Amniotic stem cell (primary cell): ENCODE measurements at regions not wholly inside any gene's neighbourhood (a gene's known extent, or its start where the extent isn't known, plus 50 kb on each side); places are given as distances from the start of the nearest gene placed in this dataset.
"Not testable (repeated sequence)": the region's sequence is repeated elsewhere in the genome, so short reads cannot be mapped to it uniquely, and the experiment has no call there.

ENCODE experiments used
- DNase-seq: peaks from one replicate; lab custom pipeline; 2025; lab: John Stamatoyannopoulos, UW

GRCh38 chr2:17255071-17255470 lies 263.2 kb downstream of the RAD51AP2 start:
- DNase-seq, result no peak

GRCh38 chr2:17254421-17254820 lies 263.8 kb downstream of the RAD51AP2 start:
- no peak for DNase-seq

- no peak for DNase-seq
Measured at GRCh38 chr2:17252258-17252657, 266.0 kb downstream of the RAD51AP2 start.

- DNase-seq, result no peak
Measured at GRCh38 chr2:17251171-17251570, 267.1 kb downstream of the RAD51AP2 start.

GRCh38 chr2:17249249-17249648 lies 269.0 kb downstream of the RAD51AP2 start:
- DNase-seq, result no peak

- DNase-seq, result no peak
Measured at GRCh38 chr2:17245906-17246305, 272.3 kb downstream of the RAD51AP2 start.

GRCh38 chr2:17242813-17243485 lies 275.3 kb downstream of the RAD51AP2 start:
- no peak for DNase-seq

DNA sequence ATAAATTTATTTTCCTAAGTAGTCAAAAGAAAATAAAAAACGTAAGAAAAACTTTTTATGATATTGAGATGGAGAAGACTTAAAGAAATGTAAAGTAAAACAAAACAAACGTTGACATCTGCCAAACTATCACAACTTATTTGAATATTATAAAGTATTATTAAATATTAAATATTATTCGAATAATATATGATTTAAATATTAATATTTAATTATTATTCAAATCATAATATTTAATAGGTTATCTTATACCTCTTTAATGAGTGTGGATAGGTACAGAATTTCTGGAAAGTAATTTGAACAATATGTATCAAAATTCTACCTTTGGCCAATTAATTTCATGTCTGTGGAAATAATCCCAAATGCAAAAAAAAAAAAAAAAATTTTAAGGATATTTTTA lies 278.7 kb downstream of the RAD51AP2 start:
- no peak for DNase-seq

GRCh38 chr2:17235167-17235566 lies 283.1 kb downstream of the RAD51AP2 start:
- no peak for DNase-seq

GRCh38 chr2:17232776-17233556 lies 285.3 kb downstream of the RAD51AP2 start:
- no peak for DNase-seq

DNA sequence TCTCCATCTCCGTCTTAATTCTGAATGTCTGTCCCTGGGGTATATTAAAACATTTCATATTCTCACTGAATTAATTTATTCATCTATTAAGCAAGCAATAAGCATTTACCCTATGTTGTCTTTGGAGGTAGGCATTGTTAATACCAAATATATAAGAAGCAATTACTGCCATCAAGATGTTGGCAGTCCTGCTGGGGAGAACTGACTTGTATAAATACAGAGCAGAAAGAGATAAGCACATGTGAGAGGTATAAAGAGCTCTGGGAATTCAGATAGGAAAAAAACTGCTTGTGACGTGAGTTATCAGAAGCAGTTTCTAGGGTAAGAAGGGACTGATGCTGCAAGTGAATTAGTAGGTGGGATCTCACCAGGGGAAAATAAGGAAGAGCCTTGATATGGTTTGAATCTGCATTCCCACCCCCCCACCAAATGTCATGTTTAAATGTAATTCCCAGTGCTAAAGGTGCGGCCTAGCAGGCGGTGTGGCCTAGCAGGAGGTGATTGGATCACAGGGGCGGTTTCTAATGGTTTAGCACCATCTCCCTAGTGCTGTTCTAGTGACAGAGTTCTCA lies 286.8 kb downstream of the RAD51AP2 start:
- no peak for DNase-seq

- DNase-seq, result no peak
Measured at GRCh38 chr2:17229414-17229813, 288.8 kb downstream of the RAD51AP2 start.

DNA sequence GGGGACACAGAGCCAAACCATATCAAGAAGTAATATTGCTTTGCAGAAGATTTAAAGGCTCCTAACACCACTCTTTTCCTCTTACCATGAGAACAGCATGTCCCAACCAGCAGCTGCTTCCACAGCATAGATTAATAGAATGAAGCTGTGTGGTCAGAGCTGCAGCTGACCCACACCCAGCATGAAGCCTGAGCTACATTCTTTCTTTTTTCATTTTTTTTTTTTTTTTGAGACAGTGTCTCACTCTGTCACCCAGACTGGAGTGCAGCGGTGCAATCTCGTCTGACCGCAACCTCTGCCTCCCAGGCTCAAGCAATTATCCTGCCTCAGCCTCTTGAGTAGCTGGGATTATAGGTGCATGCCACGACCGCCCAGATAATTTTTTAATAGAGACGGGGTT lies 289.8 kb downstream of the RAD51AP2 start:
- DNase-seq, result no peak

- DNase-seq, result no peak
Measured at GRCh38 chr2:17227856-17228255, 290.4 kb downstream of the RAD51AP2 start.

DNA sequence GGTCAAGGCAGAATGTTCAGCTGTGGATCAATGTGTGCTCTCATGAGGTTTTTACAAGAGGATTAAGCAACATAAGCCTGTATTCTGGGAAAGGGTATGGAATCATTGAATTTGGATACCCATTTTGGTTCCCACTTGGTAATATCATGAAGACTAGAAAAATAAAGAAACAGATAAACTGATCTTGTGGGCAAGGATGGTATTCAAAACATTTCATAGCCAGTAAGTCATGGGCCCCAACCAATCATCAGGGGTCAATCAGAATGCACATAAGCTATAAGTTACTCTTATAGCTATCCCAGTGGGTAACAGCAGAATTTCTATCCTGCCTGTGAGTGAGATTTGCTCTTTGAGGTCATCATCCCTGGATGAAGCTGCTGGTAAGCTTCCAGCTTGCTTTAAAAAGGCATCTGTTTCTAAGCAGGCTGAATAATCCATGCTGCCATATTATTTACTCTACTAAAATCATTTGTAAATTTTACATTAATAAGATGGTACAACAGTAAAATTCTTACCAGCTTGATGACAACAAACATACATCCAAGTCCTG lies 291.2 kb downstream of the RAD51AP2 start:
- DNase-seq, result no peak

DNA sequence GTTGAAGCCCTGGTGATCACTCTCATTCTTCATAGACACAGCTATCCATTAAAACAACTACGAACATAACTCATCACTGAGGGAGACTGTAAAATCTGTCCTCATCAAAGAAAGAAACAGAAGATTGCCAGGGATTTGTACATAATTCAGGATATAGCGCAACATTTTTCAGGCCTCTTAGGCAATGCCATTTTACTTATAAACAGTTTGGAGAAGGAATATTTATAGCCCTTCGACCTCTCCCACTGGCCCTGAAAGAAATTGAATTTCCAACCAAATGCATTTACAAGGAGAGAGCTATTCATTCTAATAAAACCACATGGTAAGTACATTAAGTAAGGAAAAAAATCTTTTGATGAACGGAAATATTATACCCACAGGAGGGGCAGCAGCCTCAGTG lies 295.0 kb downstream of the RAD51AP2 start:
- DNase-seq, result no peak

- DNase-seq, result no peak
Measured at GRCh38 chr2:17208511-17208910, 309.7 kb downstream of the RAD51AP2 start.

DNA sequence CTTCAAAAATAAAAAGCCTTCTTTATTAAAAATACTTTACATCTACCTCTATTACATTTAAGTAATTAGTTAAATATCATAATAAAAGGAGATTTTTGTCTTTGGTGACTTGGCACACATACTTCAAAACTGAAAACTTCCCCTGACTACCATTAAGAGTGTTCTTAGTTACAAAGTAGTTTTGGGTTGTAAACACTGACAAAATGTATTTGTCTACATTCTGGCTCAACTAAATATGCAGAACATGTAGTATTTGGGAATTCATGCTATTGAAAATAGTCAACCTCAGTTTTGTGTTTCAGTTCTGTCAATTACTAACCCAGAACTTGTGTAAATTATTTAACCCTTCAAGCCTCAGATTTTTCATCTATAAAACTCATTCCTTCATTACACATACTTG lies 311.5 kb downstream of the RAD51AP2 start:
- no peak for DNase-seq

DNA sequence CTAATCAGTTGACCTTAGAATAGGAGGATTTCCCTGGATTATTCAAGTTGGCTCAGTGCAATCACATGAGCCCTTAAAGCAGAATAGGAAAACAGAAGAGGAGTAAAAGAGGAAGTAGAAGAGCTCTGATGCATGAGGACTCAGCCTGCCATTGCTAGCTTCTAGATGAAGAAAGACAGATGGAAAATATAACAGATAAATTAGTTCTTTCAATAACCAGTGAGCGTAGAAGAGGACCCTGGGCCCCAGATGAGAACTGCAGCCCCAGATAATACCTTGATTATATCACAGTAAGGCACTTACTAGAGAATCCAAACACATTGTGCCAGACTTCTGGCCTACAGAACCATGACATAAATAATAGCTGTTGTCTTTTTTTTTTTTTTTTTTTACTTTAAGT lies 314.0 kb downstream of the RAD51AP2 start:
- DNase-seq, result not testable (repeated sequence)

GRCh38 chr2:17202628-17203027 lies 315.6 kb downstream of the RAD51AP2 start:
- DNase-seq, result not testable (repeated sequence)

DNA sequence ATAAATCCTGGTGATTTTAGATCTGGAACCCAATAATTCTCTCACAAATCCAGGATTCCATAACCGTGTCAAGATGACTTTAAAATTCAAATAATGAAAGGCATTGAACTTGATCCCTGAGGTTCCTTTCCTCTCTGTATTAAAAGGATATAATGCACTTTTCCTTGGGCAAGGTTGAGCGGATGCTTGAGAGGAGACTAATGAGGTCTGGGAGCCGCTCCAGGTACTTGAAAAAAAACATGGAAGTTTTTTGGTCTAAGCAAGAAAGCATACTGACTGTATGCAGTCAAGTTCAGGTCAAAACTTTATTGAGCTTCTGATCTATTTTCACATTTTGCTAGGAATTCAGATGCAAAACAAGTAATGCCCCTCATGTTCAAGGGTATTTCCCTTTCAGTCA lies 318.5 kb downstream of the RAD51AP2 start:
- no peak for DNase-seq

- no peak for DNase-seq
Measured at GRCh38 chr2:17196380-17196779, 321.9 kb downstream of the RAD51AP2 start.

DNA sequence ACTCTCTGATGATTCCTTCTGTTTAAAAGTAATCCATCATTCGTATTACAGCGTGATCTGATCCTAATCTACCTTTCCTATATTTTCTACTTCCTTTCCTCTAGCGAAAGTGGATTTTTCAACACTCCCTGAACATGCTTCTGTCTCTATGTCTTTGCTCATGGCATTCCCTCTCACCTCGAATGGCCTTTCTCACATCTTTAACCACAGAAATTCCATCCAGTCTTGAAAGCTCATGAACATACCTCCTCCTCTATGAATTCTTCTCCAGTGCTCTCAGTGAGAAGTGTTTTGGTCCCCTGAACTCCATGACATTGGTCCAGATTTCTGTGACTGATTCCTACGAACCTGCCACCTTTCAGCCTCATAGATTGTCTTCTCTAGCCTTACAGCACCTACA lies 323.2 kb downstream of the RAD51AP2 start:
- DNase-seq, result no peak
